Liver (tissue), 8 donors: ENCODE measurements at regions not wholly inside any gene's neighbourhood (a gene's known extent, or its start where the extent isn't known, plus 50 kb on each side); places are given as distances from the start of the nearest gene placed in this dataset.

ENCODE experiments used
- DNase-seq: peaks from one replicate; pipeline ENCODE4 v3.0.0-alpha.2; 2017; ENCODE audit warnings: low spot score
- H3K27ac ChIP-seq, 2 donors: one replicate each; pipeline ENCODE4 v1.7.0; 2013; ENCODE audit warnings: inconsistent platforms in 2 of 2, low read length in 2 of 2, control low read depth in 1 of 2, low read depth in 1 of 2, mild to moderate bottlenecking in 1 of 2
- H3K27me3 ChIP-seq, 4 donors: one replicate each; pipeline versions ENCODE4 v1.6.1 to v1.7.0; 2013; ENCODE audit warnings: low read length in 3 of 4, inconsistent platforms in 1 of 4, mild to moderate bottlenecking in 1 of 4, moderate library complexity in 1 of 4; ENCODE audit not compliant: control insufficient read depth in 4 of 4, insufficient read depth in 4 of 4
- H3K36me3 ChIP-seq, 4 donors: one replicate each; pipeline versions ENCODE4 v1.6.1 to v1.7.0; 2013; ENCODE audit warnings: low read length in 3 of 4, mild to moderate bottlenecking in 3 of 4, low read depth in 1 of 4, moderate library complexity in 1 of 4; ENCODE audit not compliant: control insufficient read depth in 4 of 4, insufficient read depth in 3 of 4
- H3K4me1 ChIP-seq, 4 donors: one replicate each; pipeline versions ENCODE4 v1.6.1 to v1.7.0; 2013; ENCODE audit warnings: low read length in 3 of 4, mild to moderate bottlenecking in 3 of 4, moderate library complexity in 1 of 4; ENCODE audit not compliant: control insufficient read depth in 4 of 4, insufficient read depth in 4 of 4
- H3K4me3 ChIP-seq, 3 donors: one replicate each; pipeline versions ENCODE4 v1.6.1 to v1.7.0; 2013; ENCODE audit warnings: low read length in 3 of 3, control low read depth in 1 of 3, low read depth in 1 of 3, mild to moderate bottlenecking in 1 of 3
- H3K9ac ChIP-seq, 2 donors: one replicate each; pipeline ENCODE4 v1.7.0; 2013; ENCODE audit warnings: low read length in 2 of 2, mild to moderate bottlenecking in 2 of 2, moderate library complexity in 2 of 2, control low read depth in 1 of 2, low read depth in 1 of 2
- H3K9me3 ChIP-seq, 4 donors: one replicate each; pipeline versions ENCODE4 v1.6.1 to v1.7.0; 2013; ENCODE audit warnings: low read length in 3 of 4; ENCODE audit not compliant: control insufficient read depth in 4 of 4
- EGR1 ChIP-seq, 2 donors: IDR thresholded peaks; 2 replicates each; pipeline ENCODE4 v1.6.1; 2016 to 2018; ENCODE audit warnings: antibody characterized with exemption in 2 of 2, low read depth in 2 of 2
- FOXA1 ChIP-seq: IDR thresholded peaks from 2 replicates; pipeline ENCODE4 v1.6.1; 2016; ENCODE audit warnings: antibody characterized with exemption
- GABPA ChIP-seq, 2 donors: IDR thresholded peaks in 1 of 2; conservative IDR thresholded peaks in 1 of 2; 2 replicates each; pipeline ENCODE4 v1.6.1; 2016; ENCODE audit warnings: antibody characterized with exemption in 2 of 2, mild to moderate bottlenecking in 1 of 2, moderate library complexity in 1 of 2
- HNF4A ChIP-seq, 2 donors: conservative IDR thresholded peaks; 2 replicates each; pipeline ENCODE4 v1.6.1; 2016; ENCODE audit warnings: antibody characterized with exemption in 2 of 2, mild to moderate bottlenecking in 2 of 2
- JUND ChIP-seq, 2 donors: IDR thresholded peaks; 2 replicates each; pipeline ENCODE4 v1.6.1; 2016; ENCODE audit warnings: antibody characterized with exemption in 2 of 2
- RXRA ChIP-seq, 2 donors: IDR thresholded peaks; 2 replicates each; pipeline ENCODE4 v1.6.1; 2017 to 2018; ENCODE audit warnings: antibody characterized with exemption in 2 of 2, mild to moderate bottlenecking in 1 of 2
- TAF1 ChIP-seq: conservative IDR thresholded peaks from 2 replicates; pipeline ENCODE4 v1.6.1; 2016; ENCODE audit warnings: antibody characterized with exemption, mild to moderate bottlenecking
- YY1 ChIP-seq: IDR thresholded peaks from 2 replicates; pipeline ENCODE4 v1.6.1; 2016; ENCODE audit warnings: antibody characterized with exemption, mild to moderate bottlenecking
- WGBS: extraction: QIAGEN DNeasy Blood & Tissue Kit; methylation state at CpG from one replicate; pipeline ENCODE4 v1.1.7; 2013; 5-methylcytosine and 5-hydroxymethylcytosine counted together
- TF ChIP-seq, protein P1 (sequence below): IDR thresholded peaks from 2 replicates; pipeline ENCODE4 v1.6.1; 2016; ENCODE audit warnings: antibody characterized with exemption
- TF ChIP-seq, protein P2 (sequence below): IDR thresholded peaks from 2 replicates; pipeline ENCODE4 v1.6.1; 2016; ENCODE audit warnings: antibody characterized with exemption
- TF ChIP-seq, protein P3 (sequence below): IDR thresholded peaks from 2 replicates; pipeline ENCODE4 v1.6.1; 2016; ENCODE audit warnings: antibody characterized with exemption, mild to moderate bottlenecking
- TF ChIP-seq, protein P4 (sequence below): fragments of 150-350 bp; IDR thresholded peaks from 2 replicates; pipeline ENCODE4 v1.5.1; 2017; ENCODE audit warnings: improper control_type of control experiment, low read depth, low read length; ENCODE audit not compliant: missing input control
- TF ChIP-seq, protein P5 (sequence below): IDR thresholded peaks from 2 replicates; pipeline ENCODE4 v1.6.1; 2016; ENCODE audit warnings: antibody characterized with exemption
- donor health status: healthy.
- donor health status: healthy.
- donor health status: healthy.
- donor health status: healthy.
- donor health status: healthy.

DNA sequence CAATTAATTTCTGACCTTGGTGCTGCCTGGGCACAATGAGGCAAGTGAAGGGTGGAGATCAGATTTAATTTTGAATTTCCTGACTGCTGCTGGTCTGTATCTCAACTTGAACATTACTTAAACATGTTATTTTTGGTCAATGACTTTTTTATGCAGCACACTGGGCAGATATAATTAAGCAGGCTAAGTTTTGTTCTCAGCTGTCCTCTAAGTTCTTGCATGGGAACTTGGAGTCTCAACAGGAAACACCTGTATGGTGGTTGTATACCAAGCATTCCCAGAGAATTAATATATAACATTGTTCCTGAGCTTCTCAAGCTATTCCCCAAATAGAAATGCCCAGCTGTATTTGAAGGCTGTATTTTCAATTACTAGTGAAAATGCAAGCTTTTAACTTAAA lies 113.5 kb upstream of the EDNRB start:
- peaks cover 0 to 3% (median 0%) of the 10 kb centered on the region in 4 donors for H3K27me3 ChIP-seq
- TF ChIP-seq TAF1 (no peak), GABPA (IDR thresholded peaks at IDR 0.05 in 1 of 2, conservative IDR thresholded peaks at IDR 0.05 in 1 of 2) (no peak), EGR1 (IDR thresholded peaks at IDR 0.05; ENCODE audit: low read depth in 2 of 2) (no peak), FOXA1 (no peak), RXRA (IDR thresholded peaks at IDR 0.05) (no peak), HNF4A (conservative IDR thresholded peaks at IDR 0.05) (no peak), YY1 (no peak)
- TF ChIP-seq, protein P1, sequence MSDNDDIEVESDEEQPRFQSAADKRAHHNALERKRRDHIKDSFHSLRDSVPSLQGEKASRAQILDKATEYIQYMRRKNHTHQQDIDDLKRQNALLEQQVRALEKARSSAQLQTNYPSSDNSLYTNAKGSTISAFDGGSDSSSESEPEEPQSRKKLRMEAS, result no peak
- TF ChIP-seq, protein P2, sequence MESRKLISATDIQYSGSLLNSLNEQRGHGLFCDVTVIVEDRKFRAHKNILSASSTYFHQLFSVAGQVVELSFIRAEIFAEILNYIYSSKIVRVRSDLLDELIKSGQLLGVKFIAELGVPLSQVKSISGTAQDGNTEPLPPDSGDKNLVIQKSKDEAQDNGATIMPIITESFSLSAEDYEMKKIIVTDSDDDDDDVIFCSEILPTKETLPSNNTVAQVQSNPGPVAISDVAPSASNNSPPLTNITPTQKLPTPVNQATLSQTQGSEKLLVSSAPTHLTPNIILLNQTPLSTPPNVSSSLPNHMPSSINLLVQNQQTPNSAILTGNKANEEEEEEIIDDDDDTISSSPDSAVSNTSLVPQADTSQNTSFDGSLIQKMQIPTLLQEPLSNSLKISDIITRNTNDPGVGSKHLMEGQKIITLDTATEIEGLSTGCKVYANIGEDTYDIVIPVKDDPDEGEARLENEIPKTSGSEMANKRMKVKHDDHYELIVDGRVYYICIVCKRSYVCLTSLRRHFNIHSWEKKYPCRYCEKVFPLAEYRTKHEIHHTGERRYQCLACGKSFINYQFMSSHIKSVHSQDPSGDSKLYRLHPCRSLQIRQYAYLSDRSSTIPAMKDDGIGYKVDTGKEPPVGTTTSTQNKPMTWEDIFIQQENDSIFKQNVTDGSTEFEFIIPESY, result no peak
- TF ChIP-seq, protein P3, sequence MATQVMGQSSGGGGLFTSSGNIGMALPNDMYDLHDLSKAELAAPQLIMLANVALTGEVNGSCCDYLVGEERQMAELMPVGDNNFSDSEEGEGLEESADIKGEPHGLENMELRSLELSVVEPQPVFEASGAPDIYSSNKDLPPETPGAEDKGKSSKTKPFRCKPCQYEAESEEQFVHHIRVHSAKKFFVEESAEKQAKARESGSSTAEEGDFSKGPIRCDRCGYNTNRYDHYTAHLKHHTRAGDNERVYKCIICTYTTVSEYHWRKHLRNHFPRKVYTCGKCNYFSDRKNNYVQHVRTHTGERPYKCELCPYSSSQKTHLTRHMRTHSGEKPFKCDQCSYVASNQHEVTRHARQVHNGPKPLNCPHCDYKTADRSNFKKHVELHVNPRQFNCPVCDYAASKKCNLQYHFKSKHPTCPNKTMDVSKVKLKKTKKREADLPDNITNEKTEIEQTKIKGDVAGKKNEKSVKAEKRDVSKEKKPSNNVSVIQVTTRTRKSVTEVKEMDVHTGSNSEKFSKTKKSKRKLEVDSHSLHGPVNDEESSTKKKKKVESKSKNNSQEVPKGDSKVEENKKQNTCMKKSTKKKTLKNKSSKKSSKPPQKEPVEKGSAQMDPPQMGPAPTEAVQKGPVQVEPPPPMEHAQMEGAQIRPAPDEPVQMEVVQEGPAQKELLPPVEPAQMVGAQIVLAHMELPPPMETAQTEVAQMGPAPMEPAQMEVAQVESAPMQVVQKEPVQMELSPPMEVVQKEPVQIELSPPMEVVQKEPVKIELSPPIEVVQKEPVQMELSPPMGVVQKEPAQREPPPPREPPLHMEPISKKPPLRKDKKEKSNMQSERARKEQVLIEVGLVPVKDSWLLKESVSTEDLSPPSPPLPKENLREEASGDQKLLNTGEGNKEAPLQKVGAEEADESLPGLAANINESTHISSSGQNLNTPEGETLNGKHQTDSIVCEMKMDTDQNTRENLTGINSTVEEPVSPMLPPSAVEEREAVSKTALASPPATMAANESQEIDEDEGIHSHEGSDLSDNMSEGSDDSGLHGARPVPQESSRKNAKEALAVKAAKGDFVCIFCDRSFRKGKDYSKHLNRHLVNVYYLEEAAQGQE, result no peak
- TF ChIP-seq, protein P4, sequence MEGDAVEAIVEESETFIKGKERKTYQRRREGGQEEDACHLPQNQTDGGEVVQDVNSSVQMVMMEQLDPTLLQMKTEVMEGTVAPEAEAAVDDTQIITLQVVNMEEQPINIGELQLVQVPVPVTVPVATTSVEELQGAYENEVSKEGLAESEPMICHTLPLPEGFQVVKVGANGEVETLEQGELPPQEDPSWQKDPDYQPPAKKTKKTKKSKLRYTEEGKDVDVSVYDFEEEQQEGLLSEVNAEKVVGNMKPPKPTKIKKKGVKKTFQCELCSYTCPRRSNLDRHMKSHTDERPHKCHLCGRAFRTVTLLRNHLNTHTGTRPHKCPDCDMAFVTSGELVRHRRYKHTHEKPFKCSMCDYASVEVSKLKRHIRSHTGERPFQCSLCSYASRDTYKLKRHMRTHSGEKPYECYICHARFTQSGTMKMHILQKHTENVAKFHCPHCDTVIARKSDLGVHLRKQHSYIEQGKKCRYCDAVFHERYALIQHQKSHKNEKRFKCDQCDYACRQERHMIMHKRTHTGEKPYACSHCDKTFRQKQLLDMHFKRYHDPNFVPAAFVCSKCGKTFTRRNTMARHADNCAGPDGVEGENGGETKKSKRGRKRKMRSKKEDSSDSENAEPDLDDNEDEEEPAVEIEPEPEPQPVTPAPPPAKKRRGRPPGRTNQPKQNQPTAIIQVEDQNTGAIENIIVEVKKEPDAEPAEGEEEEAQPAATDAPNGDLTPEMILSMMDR, result no peak
- no peak overlapping the region for H3K9ac ChIP-seq
- H3K4me3 ChIP-seq, result no peak overlapping the region
- H3K27ac ChIP-seq, result no peak overlapping the region
- peaks cover 0 to 3% (median 0%) of the 10 kb centered on the region in 4 donors for H3K9me3 ChIP-seq
- H3K36me3 ChIP-seq, result no peaks in the 10 kb centered on the region
- H3K4me1 ChIP-seq, result no peaks in the 10 kb centered on the region
- no peak for DNase-seq

DNA sequence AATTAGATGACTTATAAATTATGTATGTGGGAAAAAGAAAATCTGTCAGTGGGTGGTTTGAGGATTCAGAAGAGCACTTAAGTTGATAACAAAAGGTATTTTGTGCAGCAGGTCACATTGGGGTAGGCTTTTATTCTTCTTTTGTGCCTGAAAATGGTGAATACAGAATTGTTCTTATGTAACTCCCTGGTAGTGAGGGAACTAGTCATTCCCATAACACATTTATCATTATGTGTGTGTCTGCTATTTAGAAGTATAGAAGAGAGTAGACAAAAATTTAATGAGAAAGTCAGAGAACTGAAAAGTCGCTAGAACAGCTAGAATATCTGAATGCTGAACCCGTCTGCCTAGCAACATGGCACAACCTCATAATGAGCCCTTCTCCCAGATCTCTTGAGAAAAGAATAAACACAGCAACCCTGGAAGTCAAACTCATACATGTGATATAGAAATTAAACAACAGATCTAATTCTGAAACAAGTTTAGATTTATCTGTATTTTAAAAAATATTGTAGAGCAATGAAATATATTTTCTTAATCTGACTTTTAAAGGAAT lies 111.8 kb upstream of the EDNRB start:
- Histone ChIP-seq H3K9ac (no peak overlapping the region), H3K27me3 (peaks cover 0 to 3% (median 0%) of the 10 kb centered on the region in 4 donors), H3K4me3 (no peak overlapping the region), H3K36me3 (no peaks in the 10 kb centered on the region), H3K4me1 (no peaks in the 10 kb centered on the region), H3K27ac (no peak overlapping the region), H3K9me3 (peaks cover 0 to 3% (median 1%) of the 10 kb centered on the region in 4 donors)
- WGBS, result 74% methylated on average over 2 of the region's 2 CpGs
- DNase-seq, result no peak
- TF ChIP-seq HNF4A (conservative IDR thresholded peaks at IDR 0.05), result no peak
- TF ChIP-seq GABPA (IDR thresholded peaks at IDR 0.05 in 1 of 2, conservative IDR thresholded peaks at IDR 0.05 in 1 of 2), result no peak
- TF ChIP-seq TAF1, result no peak
- TF ChIP-seq, protein P4, result no peak
- TF ChIP-seq JUND (IDR thresholded peaks at IDR 0.05), result no peak
- TF ChIP-seq, protein P1, result no peak
- TF ChIP-seq, protein P5, sequence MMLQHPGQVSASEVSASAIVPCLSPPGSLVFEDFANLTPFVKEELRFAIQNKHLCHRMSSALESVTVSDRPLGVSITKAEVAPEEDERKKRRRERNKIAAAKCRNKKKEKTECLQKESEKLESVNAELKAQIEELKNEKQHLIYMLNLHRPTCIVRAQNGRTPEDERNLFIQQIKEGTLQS, result no peak
